Islet of Langerhans (tissue), 1 donor: ENCODE measurements at regions not wholly inside any gene's neighbourhood (a gene's known extent, or its start where the extent isn't known, plus 50 kb on each side); places are given as distances from the start of the nearest gene placed in this dataset.
"Not testable (repeated sequence)": the region's sequence is repeated elsewhere in the genome, so short reads cannot be mapped to it uniquely, and the experiment has no call there.

Experiments used
- FAIRE-seq: peaks from one replicate; lab custom pipeline; 2011; peaks lifted over from hg19 to GRCh38; lab: Jason Lieb, UNC

GRCh38 chr4:130074096-130074495 lies 978.1 kb downstream of the C4orf33 start:
- FAIRE-seq: no peak

DNA sequence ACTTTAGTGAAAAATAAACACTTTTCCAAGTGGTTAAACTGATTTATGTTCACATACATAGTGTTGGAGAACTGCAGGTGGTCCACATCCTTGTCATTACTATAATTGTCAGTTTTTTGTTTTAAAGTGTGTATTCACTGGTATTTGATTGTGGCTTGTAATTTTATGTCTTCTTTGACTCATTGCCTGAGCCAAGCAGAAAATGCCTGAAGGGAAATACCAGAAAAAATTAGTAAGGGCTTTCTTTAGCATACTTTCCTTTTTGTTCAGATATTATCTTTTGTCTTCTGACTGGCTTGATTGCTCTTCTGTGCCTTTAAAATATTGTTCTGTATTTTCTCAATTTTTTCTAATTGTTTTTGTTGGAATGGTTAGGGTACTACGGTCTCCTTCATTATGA lies 981.3 kb downstream of the C4orf33 start:
- no peak for FAIRE-seq

DNA sequence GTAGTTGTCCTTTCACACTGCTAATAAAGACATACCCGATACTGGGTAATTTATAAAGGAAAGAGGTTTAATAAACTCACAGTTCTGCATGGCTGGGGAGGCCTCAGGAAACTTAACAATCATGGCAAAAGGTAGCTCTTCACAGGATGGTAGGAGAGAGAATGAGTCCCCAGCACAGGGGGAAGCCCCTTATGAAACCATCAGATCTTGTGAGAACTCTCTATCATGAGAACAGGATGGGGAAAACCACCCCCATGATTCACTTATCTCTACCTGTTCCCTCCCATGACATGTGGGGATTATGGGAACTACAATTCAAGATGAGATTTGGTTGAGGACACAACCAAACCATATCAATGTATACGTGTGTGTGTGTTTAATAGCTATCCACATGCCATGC lies 983.1 kb downstream of the C4orf33 start:
- not testable (repeated sequence) for FAIRE-seq

GRCh38 chr4:130080872-130081451 lies 985.0 kb downstream of the C4orf33 start:
- peak; percentile 45 for FAIRE-seq

DNA sequence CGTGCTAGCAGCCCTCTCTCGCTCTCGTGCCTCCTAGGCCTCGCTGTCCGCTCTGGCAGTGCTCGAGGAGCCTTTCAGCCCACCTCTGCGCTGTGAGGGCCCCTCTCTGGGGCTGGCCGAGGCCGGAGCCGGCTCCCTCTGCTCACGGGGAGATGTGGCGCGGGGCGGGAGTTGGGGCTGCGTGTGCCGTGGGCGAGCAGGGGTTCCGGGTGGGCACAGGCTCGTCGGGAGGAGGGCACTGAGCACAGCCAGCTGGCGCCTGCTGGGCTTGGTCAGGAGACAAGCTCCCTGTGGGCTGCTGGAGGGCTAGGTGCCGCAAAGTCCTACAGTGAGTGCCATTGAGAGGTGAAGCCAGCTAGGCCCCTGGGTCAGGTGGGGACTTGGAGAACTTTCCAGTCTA lies 994.5 kb downstream of the C4orf33 start:
- no peak for FAIRE-seq

DNA sequence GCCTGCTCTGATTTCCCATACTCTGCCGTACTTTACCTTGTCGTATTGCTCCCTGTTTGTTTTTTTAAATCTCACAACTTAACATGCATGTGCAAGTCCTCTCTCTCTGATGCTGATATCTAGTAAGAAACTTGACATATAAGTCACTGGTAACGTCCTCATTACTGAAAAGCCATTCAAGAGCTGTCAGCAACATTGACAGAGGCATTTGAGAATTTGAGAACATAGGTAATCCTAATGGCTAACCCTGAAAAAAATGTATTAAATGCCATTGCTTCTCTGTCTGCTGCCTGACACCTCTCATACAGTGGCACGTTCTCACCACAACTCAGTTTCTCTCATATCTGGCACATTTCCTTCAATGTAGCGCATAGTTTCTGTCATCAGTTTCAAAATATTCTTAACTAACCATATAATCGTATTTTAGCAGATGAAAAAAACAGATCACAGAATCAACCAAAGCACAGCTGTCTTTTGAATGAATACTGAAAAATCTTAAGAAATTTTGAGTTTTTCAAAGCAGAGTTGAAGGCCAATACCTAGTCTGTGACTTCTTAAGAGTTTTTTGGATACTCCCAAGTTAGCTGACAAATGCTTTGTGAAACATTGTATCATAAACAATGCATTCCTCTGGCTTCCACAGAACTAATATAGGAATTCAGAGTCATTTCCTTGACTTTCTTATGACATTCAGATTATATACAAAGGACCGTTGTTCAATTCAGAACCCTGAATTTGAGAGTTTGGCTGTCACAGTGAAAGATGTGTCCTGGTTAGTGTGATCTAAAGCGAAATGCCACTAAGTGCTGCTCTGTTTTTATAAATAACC lies 996.4 kb downstream of the C4orf33 start:
- no peak for FAIRE-seq

- FAIRE-seq: no peak
These were observed 1003.2 kb downstream of the C4orf33 start for GRCh38 chr4:130099105-130099504.

DNA sequence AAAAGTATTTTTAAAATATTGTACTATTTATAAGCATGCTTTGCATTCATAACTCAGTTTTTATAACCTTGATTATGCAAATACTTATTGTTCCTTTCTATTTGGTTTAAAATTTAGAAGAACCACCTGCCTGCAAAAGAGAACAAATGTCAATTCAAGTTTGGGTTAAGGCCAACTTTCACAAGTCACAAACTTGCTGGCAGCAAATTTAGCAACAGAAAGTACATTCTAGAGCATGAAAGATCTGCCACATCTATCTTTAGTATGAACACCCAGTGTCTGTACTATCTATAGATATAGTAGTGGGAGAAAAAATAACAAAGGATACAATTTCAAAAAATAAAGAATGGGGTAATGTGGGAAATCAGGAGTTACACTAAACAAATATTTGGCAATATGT lies 1014.2 kb downstream of the C4orf33 start:
- no peak for FAIRE-seq

GRCh38 chr4:130110770-130111169 lies 1014.8 kb downstream of the C4orf33 start:
- FAIRE-seq: no peak

GRCh38 chr4:130124066-130124465 lies 1028.1 kb downstream of the C4orf33 start:
- no peak for FAIRE-seq

DNA sequence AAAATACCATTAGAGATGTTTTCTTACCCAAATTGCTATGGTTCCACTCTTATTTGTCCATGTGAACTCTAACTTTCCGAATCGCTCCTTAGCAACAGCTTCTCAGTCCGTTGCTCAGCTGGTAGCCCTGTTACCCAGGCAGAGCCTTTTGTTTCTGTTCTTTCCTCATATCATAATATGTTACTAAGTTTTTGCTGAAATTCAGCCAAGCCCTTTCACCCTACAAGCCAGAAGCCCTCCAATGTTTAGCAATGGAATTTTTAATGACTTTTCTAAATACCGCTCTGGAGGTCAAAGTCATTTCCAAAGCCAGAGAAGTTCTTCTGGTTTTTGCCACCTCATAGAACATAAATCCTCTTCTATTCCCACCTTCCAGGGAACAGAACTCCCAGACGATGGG lies 1029.5 kb downstream of the C4orf33 start:
- no peak for FAIRE-seq

GRCh38 chr4:130127297-130127696 lies 1031.3 kb downstream of the C4orf33 start:
- FAIRE-seq: no peak

GRCh38 chr4:130131536-130131935 lies 1035.6 kb downstream of the C4orf33 start:
- FAIRE-seq: no peak

DNA sequence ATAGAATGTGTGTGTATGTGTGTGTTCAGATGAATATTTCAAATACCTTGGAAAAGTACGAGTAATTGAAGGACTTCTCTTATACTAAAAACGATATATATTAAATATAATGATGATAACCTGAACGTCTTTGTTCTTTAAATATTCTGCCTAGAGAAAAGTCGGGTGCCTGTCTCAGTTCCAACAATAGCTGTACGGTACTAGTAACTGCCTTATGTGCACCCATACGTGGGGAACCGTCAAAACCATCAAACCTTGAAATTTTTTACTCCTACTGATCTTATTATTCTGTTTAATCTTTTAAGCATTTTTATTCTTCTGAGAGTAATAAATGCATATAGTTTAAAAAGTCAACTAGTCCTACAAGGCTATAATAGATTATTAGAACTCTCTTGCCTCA lies 1045.7 kb downstream of the C4orf33 start:
- no peak for FAIRE-seq

- FAIRE-seq: no peak
These were observed 1047.7 kb downstream of the C4orf33 start for GRCh38 chr4:130143656-130144055.

DNA sequence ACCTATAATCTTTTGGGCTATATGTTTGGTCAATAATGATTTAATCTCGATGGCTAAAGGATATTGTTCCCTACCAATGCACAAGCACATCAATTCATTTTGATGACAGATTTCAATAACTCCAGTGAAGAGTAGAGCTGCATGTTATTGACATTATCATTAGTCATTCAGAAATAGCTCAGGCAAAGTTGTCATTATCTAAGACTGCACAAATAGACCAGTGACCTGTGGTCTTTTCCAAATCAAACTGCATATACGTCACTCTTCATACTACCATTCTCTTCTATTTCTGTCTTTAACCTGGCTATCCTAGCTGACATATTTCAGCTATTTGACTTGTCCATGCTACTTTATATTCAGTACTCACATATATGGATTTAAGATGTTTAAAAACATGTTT lies 1050.8 kb downstream of the C4orf33 start:
- no peak for FAIRE-seq

DNA sequence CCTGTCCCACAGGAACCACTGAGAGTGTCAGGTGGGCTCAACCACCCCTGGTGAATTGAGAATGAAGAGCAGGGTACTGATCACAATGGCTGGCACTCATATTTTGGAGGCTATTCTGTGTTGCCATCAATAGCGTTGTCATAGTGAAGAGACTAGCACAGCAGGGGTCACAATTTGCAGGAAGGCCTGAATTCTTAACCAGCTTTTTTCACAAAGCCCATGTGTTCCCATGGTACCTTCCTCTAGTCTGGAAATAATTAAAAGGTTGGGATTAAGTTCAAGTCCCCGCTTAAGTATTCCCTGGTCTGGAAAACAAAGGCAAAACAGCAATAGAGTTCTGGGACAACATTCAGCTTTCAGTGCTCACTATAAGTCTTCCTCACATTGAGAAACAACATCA lies 1051.7 kb downstream of the C4orf33 start:
- no peak for FAIRE-seq

DNA sequence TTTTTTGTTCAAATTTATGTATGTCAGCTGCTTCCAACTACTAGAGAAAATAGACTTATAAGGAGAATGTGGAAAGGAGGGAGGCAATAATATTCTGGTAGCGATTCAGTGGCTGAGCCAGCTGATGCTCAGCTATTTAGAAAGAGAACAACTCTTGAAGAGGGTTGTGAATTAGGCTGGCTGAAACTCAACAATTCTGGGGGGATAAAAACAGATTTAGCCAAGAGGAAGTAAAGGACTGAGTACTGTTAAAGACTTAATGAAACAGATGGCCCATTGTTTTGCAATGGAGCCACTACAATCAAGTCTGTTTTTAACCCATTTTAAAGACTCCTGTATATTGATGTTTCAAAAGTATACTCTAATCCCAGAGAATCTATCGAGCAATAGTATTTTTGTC lies 1058.9 kb downstream of the C4orf33 start:
- no peak for FAIRE-seq

GRCh38 chr4:130163701-130164100 lies 1067.7 kb downstream of the C4orf33 start:
- FAIRE-seq: no peak

- FAIRE-seq: no peak
These were observed 1069.4 kb downstream of the C4orf33 start for GRCh38 chr4:130165381-130165780.

DNA sequence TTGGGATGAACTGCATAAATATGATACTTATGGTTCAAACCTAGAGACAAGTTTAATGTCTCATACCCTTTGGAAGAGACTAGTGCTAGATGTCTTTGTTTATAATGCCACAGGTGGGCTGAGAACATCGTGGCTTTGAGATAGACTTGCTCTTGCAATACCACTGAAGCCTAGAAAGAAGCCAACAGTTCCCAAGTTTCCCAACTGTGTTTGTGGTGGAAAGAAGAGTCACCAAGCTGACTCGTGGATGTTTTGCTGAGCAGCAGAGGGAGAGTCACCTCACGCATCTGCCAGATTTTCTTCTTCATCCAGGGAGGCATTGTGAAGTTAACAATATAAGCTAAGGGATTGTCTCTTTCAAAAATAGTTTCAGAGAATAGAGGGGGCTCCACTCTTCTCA lies 1076.2 kb downstream of the C4orf33 start:
- FAIRE-seq: no peak

- no peak for FAIRE-seq
These were observed 1082.2 kb downstream of the C4orf33 start for GRCh38 chr4:130178106-130178505.

DNA sequence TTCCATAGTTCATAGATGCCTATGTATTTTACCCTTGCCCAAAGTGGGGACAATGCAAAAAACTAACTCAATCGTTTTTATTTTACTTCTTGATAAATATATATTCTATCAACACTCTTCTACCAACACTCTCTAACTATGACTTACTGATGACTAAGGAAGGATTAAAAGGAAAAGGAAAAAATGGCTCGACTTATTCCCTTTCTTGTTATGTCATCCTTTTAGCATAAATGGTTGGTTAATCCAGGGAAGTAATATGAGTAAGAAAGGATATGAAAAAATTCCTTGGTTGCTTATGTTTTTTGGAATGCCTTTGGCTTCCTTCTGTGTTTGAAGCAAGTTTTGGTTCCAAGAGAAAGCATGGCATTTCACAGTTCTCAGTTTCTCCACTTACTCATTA lies 1087.1 kb downstream of the C4orf33 start:
- no peak for FAIRE-seq

- no peak for FAIRE-seq
These were observed 1087.8 kb downstream of the C4orf33 start for GRCh38 chr4:130183766-130184165.
